ENCODE measurements at regions not wholly inside any gene's neighbourhood (a gene's known extent, or its start where the extent isn't known, plus 50 kb on each side); places are given as distances from the start of the nearest gene placed in this dataset.

DNA sequence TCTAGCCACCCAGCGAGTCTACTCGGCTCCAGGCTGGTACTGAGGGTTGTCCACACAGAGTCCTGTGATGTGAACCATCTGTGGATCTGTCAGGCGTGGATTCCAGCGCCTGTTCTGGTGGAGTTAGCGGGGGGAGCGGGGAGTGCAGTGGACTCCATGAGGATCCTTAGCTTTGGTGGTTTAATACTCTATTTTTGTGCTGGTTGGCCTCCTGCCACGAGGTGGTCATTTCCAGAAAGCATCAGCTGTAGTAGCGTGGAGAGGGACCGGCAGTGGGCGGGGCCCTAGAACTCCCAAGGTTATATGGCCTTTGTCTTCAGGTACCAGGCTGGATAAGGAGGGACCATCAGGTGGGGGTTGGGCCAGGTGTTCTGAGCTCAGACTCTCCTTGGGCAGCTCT lies 446.5 kb downstream of the EDEM1 start:
- ChIA-PET POLR2A (no interaction called here), CTCF (ENCODE audit: low intra/inter-chr PET ratio, low total read pairs) (no interaction called here)
- intact Hi-C loops (cut with micrococcal nuclease; ENCODE audit: unreplicated experiment) = no loop called here
- Histone ChIP-seq H3K4me2 (ENCODE audit: low read depth, low read length) (no peak overlapping the region), H3K4me3 (replicated peaks in 1 of 3; ENCODE audit: insufficient read depth in 1 of 3, low read depth in 2 of 3, low read length in 3 of 3) (no peak overlapping the region), H3K79me2 (ENCODE audit: insufficient read depth, low read length) (no peaks in the 10 kb centered on the region), H3K27me3 (ENCODE audit: control insufficient read depth in 1 of 2, insufficient read depth in 2 of 2, low read length in 2 of 2) (no peaks in the 10 kb centered on the region), H4K20me1 (ENCODE audit: insufficient read depth, low read length) (no peaks in the 10 kb centered on the region), H3K9ac (ENCODE audit: insufficient read depth, low read depth, low read length) (no peak overlapping the region), H3K27ac (ENCODE audit: extremely low read length, insufficient read depth, low read length) (no peak overlapping the region), H3K9me3 (ENCODE audit: low read length) (no peaks in the 10 kb centered on the region), H3K36me3 (replicated peaks in 1 of 2; ENCODE audit: control insufficient read depth in 1 of 2, insufficient read depth in 2 of 2, low read length in 2 of 2) (no peaks in the 10 kb centered on the region), H3K4me1 (ENCODE audit: insufficient read depth, low read length) (no peaks in the 10 kb centered on the region), H2AFZ (ENCODE audit: low read length) (no peak overlapping the region)
- TF ChIP-seq, protein P1, sequence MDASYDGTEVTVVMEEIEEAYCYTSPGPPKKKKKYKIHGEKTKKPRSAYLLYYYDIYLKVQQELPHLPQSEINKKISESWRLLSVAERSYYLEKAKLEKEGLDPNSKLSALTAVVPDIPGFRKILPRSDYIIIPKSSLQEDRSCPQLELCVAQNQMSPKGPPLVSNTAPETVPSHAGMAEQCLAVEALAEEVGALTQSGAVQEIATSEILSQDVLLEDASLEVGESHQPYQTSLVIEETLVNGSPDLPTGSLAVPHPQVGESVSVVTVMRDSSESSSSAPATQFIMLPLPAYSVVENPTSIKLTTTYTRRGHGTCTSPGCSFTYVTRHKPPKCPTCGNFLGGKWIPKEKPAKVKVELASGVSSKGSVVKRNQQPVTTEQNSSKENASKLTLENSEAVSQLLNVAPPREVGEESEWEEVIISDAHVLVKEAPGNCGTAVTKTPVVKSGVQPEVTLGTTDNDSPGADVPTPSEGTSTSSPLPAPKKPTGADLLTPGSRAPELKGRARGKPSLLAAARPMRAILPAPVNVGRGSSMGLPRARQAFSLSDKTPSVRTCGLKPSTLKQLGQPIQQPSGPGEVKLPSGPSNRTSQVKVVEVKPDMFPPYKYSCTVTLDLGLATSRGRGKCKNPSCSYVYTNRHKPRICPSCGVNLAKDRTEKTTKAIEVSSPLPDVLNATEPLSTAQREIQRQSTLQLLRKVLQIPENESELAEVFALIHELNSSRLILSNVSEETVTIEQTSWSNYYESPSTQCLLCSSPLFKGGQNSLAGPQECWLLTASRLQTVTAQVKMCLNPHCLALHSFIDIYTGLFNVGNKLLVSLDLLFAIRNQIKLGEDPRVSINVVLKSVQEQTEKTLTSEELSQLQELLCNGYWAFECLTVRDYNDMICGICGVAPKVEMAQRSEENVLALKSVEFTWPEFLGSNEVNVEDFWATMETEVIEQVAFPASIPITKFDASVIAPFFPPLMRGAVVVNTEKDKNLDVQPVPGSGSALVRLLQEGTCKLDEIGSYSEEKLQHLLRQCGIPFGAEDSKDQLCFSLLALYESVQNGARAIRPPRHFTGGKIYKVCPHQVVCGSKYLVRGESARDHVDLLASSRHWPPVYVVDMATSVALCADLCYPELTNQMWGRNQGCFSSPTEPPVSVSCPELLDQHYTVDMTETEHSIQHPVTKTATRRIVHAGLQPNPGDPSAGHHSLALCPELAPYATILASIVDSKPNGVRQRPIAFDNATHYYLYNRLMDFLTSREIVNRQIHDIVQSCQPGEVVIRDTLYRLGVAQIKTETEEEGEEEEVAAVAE (CRISPR knock-in tag; IDR thresholded peaks at IDR 0.05; ENCODE audit: borderline replicate concordance) = no peak
- TF ChIP-seq DNMT3B (CRISPR knock-in tag; conservative IDR thresholded peaks at IDR 0.05) (no peak), PRDM10 (CRISPR knock-in tag; IDR thresholded peaks at IDR 0.05; ENCODE audit: low read depth) (no peak), ZNF230 (CRISPR knock-in tag; IDR thresholded peaks at IDR 0.05) (no peak), ELF3 (CRISPR knock-in tag; IDR thresholded peaks at IDR 0.05) (no peak), FOXA1 (IDR thresholded peaks at IDR 0.05) (no peak), FOXA1 (CRISPR knock-in tag; IDR thresholded peaks at IDR 0.05) (no peak), HOXA7 (CRISPR knock-in tag; IDR thresholded peaks at IDR 0.05) (no peak)
- 10% methylated on average over 2 of the region's 10 CpGs for WGBS (ENCODE audit: low lambda C conversion rate)
- FAIRE-seq = no peak
- in situ Hi-C loops (cut with HindIII; ENCODE audit: extremely low pct_ligation_motif_present, low pct_unique_long_range_greater_than_20kb) = no loop called here
- ATAC-seq = no peak
- DNase-seq (ENCODE audit: low spot score) = no peak
- no TSS peak for BruUV-seq (replicated peaks)
